Umbilical cord (tissue), 1 donor: ENCODE measurements at regions not wholly inside any gene's neighbourhood (a gene's known extent, or its start where the extent isn't known, plus 50 kb on each side); places are given as distances from the start of the nearest gene placed in this dataset.

Source experiments
- DNase-seq: peaks from one replicate; pipeline ENCODE4 v3.0.0-alpha.2; 2015; ENCODE audit warnings: low spot score

- peak; percentile 75 for DNase-seq
Observed at GRCh38 chr10:36181426-36182178, 539.5 kb upstream of the FZD8 start.

GRCh38 chr10:36178616-36179015 lies 536.5 kb upstream of the FZD8 start:
- DNase-seq: no peak

- no peak for DNase-seq
Observed at GRCh38 chr10:36177071-36177470, 535.0 kb upstream of the FZD8 start.

GRCh38 chr10:36175954-36176353 lies 533.9 kb upstream of the FZD8 start:
- DNase-seq: no peak

- DNase-seq: no peak
Observed at GRCh38 chr10:36173364-36173763, 531.3 kb upstream of the FZD8 start.

- peak; percentile 51 for DNase-seq
Observed at GRCh38 chr10:36171953-36172940, 530.2 kb upstream of the FZD8 start.

GRCh38 chr10:36171556-36171952 lies 529.5 kb upstream of the FZD8 start:
- DNase-seq: peak; percentile 22

GRCh38 chr10:36170943-36171501 lies 528.9 kb upstream of the FZD8 start:
- peak; percentile 40 for DNase-seq

GRCh38 chr10:36170142-36170719 lies 528.1 kb upstream of the FZD8 start:
- no peak for DNase-seq

- no peak for DNase-seq
Observed at GRCh38 chr10:36168777-36169176, 526.7 kb upstream of the FZD8 start.

- no peak for DNase-seq
Observed at GRCh38 chr10:36164556-36165504, 522.7 kb upstream of the FZD8 start.

GRCh38 chr10:36163827-36164226 lies 521.7 kb upstream of the FZD8 start:
- DNase-seq: no peak

- peak; percentile 13 for DNase-seq
Observed at GRCh38 chr10:36157486-36157885, 515.4 kb upstream of the FZD8 start.

GRCh38 chr10:36148207-36148606 lies 506.1 kb upstream of the FZD8 start:
- DNase-seq: no peak

- no peak for DNase-seq
Observed at GRCh38 chr10:36147529-36147928, 505.4 kb upstream of the FZD8 start.

GRCh38 chr10:36141856-36142560 lies 499.9 kb upstream of the FZD8 start:
- peak; percentile 36 for DNase-seq

- no peak for DNase-seq
Observed at GRCh38 chr10:36129051-36129450, 487.0 kb upstream of the FZD8 start.

- DNase-seq: no peak
Observed at GRCh38 chr10:36126076-36126475, 484.0 kb upstream of the FZD8 start.

- DNase-seq: no peak
Observed at GRCh38 chr10:36119455-36119854, 477.4 kb upstream of the FZD8 start.

GRCh38 chr10:36118314-36118713 lies 476.2 kb upstream of the FZD8 start:
- no peak for DNase-seq
